Neural cell (in vitro differentiated cells): ENCODE measurements at regions not wholly inside any gene's neighbourhood (a gene's known extent, or its start where the extent isn't known, plus 50 kb on each side); places are given as distances from the start of the nearest gene placed in this dataset.

ENCODE experiments used
- H2AFZ ChIP-seq: fragments of 200-600, 300-800 bp; sonication (generic), shearing (Covaris generic); 2 replicates; pipeline ENCODE4 v1.6.0; 2014; ENCODE audit warnings: low read depth, mild to moderate bottlenecking, antibody characterized with exemption, low read length, moderate library complexity
- H3F3A ChIP-seq: fragments of 200-600 bp; shearing (Covaris generic); 2 replicates; pipeline ENCODE4 v1.6.1; 2016; ENCODE audit warnings: mild to moderate bottlenecking, moderate library complexity, mixed read lengths, antibody characterized with exemption, low read length; ENCODE audit not compliant: insufficient read depth, poor library complexity, severe bottlenecking
- H3K27ac ChIP-seq: fragments of 200-600, 300-800 bp; sonication (generic), shearing (Covaris generic); 2 replicates; pipeline ENCODE4 v1.5.1; 2014; ENCODE audit warnings: mild to moderate bottlenecking, low read length, moderate library complexity
- H3K27me3 ChIP-seq: fragments of 300-800, 200-600 bp; sonication (generic), shearing (Covaris generic); 2 replicates; pipeline ENCODE4 v1.6.0; 2014; ENCODE audit warnings: mild to moderate bottlenecking, low read depth, low read length, moderate library complexity; ENCODE audit not compliant: insufficient read depth
- H3K36me3 ChIP-seq: fragments of 300-800, 200-600 bp; sonication (generic), shearing (Covaris generic); 2 replicates; pipeline ENCODE4 v1.5.1; 2014; ENCODE audit warnings: mild to moderate bottlenecking, antibody characterized with exemption, low read length, moderate library complexity; ENCODE audit not compliant: insufficient read depth
- H3K4me2 ChIP-seq: fragments of 300-800, 200-600 bp; sonication (generic), shearing (Covaris generic); 2 replicates; pipeline ENCODE4 v1.6.0; 2014; ENCODE audit warnings: mild to moderate bottlenecking, low read length
- H3K4me3 ChIP-seq: fragments of 300-800, 200-600 bp; sonication (generic), shearing (Covaris generic); 2 replicates; pipeline ENCODE4 v1.5.1; 2014; ENCODE audit warnings: mild to moderate bottlenecking, low read length, moderate library complexity
- H3K79me2 ChIP-seq: fragments of 200-600 bp; shearing (Covaris generic); replicated peaks from 2 replicates; pipeline ENCODE4 v1.6.0; 2014; ENCODE audit warnings: mild to moderate bottlenecking, low read length, moderate library complexity; ENCODE audit not compliant: insufficient read depth
- H3K9ac ChIP-seq: fragments of 300-800, 200-600 bp; sonication (generic), shearing (Covaris generic); 2 replicates; pipeline ENCODE4 v1.6.1; 2016; ENCODE audit warnings: mild to moderate bottlenecking, low read length, mixed read lengths
- H3K9me2 ChIP-seq: fragments of 200-600 bp; shearing (Covaris generic); 2 replicates; pipeline ENCODE4 v1.6.1; 2016; ENCODE audit warnings: mild to moderate bottlenecking, low read length, mixed read lengths; ENCODE audit not compliant: insufficient read depth
- H3K9me3 ChIP-seq: fragments of 200-600, 300-800 bp; sonication (generic), shearing (Covaris generic); 2 replicates; pipeline ENCODE4 v1.6.1; 2016; ENCODE audit warnings: mild to moderate bottlenecking, mixed run types, low read length, moderate library complexity, mixed read lengths
- H4K20me1 ChIP-seq: fragments of 200-600 bp; shearing (Covaris generic); 2 replicates; pipeline ENCODE4 v1.6.1; 2016; ENCODE audit warnings: mild to moderate bottlenecking, mixed run types; ENCODE audit not compliant: insufficient read depth
- CTCF ChIP-seq: fragments of 450-650 bp; IDR thresholded peaks from 2 replicates; pipeline ENCODE4 v1.5.1; 2014; ENCODE audit warnings: antibody characterized with exemption, mild to moderate bottlenecking, moderate library complexity; ENCODE audit not compliant: poor library complexity, severe bottlenecking
- EP300 ChIP-seq: fragments of 450-650 bp; conservative IDR thresholded peaks from 2 replicates; pipeline ENCODE4 v1.6.1; 2014; ENCODE audit warnings: antibody characterized with exemption, mild to moderate bottlenecking, moderate library complexity; ENCODE audit not compliant: poor library complexity, severe bottlenecking
- EZH2 ChIP-seq: fragments of 200-600, 300-800 bp; shearing (Covaris generic), sonication (generic); IDR thresholded peaks from 2 replicates; pipeline ENCODE4 v1.6.1; 2014; ENCODE audit warnings: antibody characterized with exemption, low read length, borderline replicate concordance, mild to moderate bottlenecking; ENCODE audit not compliant: insufficient read depth, poor library complexity, severe bottlenecking
- MXI1 ChIP-seq: fragments of 450-650 bp; conservative IDR thresholded peaks from 2 replicates; pipeline ENCODE4 v1.6.1; 2014; ENCODE audit warnings: antibody characterized with exemption, mild to moderate bottlenecking; ENCODE audit not compliant: poor library complexity, severe bottlenecking
- POLR2AphosphoS5 ChIP-seq: IDR thresholded peaks from 2 replicates; pipeline ENCODE4 v1.6.1; 2012
- RAD21 ChIP-seq: fragments of 450-650 bp; conservative IDR thresholded peaks from 2 replicates; pipeline ENCODE4 v1.6.1; 2014; ENCODE audit warnings: antibody characterized with exemption, mild to moderate bottlenecking, moderate library complexity
- REST ChIP-seq: IDR thresholded peaks from 2 replicates; pipeline ENCODE4 v1.6.1; 2012; ENCODE audit warnings: borderline replicate concordance
- SMC3 ChIP-seq: fragments of 450-650 bp; conservative IDR thresholded peaks from 2 replicates; pipeline ENCODE4 v1.6.1; 2014; ENCODE audit warnings: antibody characterized with exemption, mild to moderate bottlenecking, moderate library complexity; ENCODE audit not compliant: poor library complexity
- TAF1 ChIP-seq: IDR thresholded peaks from 2 replicates; pipeline ENCODE4 v1.6.1; 2012; ENCODE audit warnings: low read depth

GRCh38 chr2:39517622-39518021 lies 80.5 kb upstream of the MAP4K3 start:
- Histone ChIP-seq H2AFZ (no peak overlapping the region), H3F3A (no peaks in the 10 kb centered on the region), H3K79me2 (no peaks in the 10 kb centered on the region), H3K9me3 (peaks cover 12% of the 10 kb centered on the region), H3K9ac (no peak overlapping the region), H3K36me3 (no peaks in the 10 kb centered on the region), H3K27ac (no peak overlapping the region), H3K27me3 (no peaks in the 10 kb centered on the region), H3K9me2 (no peaks in the 10 kb centered on the region), H3K4me2 (no peak overlapping the region), H3K4me3 (no peak overlapping the region), H4K20me1 (no peaks in the 10 kb centered on the region)
- TF ChIP-seq EP300 (no peak), CTCF (no peak), RAD21 (no peak), MXI1 (no peak), SMC3 (no peak), EZH2 (no peak), TAF1 (no peak)

- TF ChIP-seq POLR2AphosphoS5 (no peak), SMC3 (no peak), TAF1 (no peak), EZH2 (no peak), MXI1 (no peak), CTCF (no peak), EP300 (no peak), RAD21 (no peak), REST (no peak)
- no peaks in the 10 kb centered on the region for H3F3A ChIP-seq
- H3K4me3 ChIP-seq, result no peak overlapping the region
- no peak overlapping the region for H3K4me2 ChIP-seq
- H3K27me3 ChIP-seq, result no peaks in the 10 kb centered on the region
- H3K9me3 ChIP-seq, result peaks cover 14% of the 10 kb centered on the region
- no peaks in the 10 kb centered on the region for H3K9me2 ChIP-seq
- no peaks in the 10 kb centered on the region for H4K20me1 ChIP-seq
- no peak overlapping the region for H3K27ac ChIP-seq
- no peak overlapping the region for H3K9ac ChIP-seq
- H3K36me3 ChIP-seq, result no peaks in the 10 kb centered on the region
- H3K79me2 ChIP-seq, result no peaks in the 10 kb centered on the region
- H2AFZ ChIP-seq, result no peak overlapping the region
Observed at GRCh38 chr2:39519886-39520285, 82.8 kb upstream of the MAP4K3 start.
